MM.1S (cell line): ENCODE measurements at regions not wholly inside any gene's neighbourhood (a gene's known extent, or its start where the extent isn't known, plus 50 kb on each side); places are given as distances from the start of the nearest gene placed in this dataset.

Experiments used
- DNase-seq: peaks from one replicate; pipeline ENCODE4 v3.0.0-alpha.2; 2015
- H2AFZ ChIP-seq: fragments of 300-600 bp; sonication (generic); 2 replicates; pipeline ENCODE4 v1.6.0; 2016; ENCODE audit warnings: antibody characterized with exemption, low read length
- H3F3A ChIP-seq: fragments of 300-600 bp; sonication (generic); 2 replicates; pipeline ENCODE4 v1.6.1; 2016; ENCODE audit warnings: mild to moderate bottlenecking, antibody characterized with exemption, low read length, moderate library complexity, mixed read lengths; ENCODE audit not compliant: insufficient read depth
- H3K27ac ChIP-seq: fragments of 300-600 bp; sonication (generic); 2 replicates; pipeline ENCODE4 v1.5.1; 2016; ENCODE audit warnings: mild to moderate bottlenecking, low read length
- H3K27me3 ChIP-seq: fragments of 300-600 bp; sonication (generic); replicated peaks from 2 replicates; pipeline ENCODE4 v1.6.0; 2016; ENCODE audit warnings: low read length; ENCODE audit not compliant: insufficient read depth
- H3K36me3 ChIP-seq: fragments of 300-600 bp; sonication (generic); replicated peaks from 2 replicates; pipeline ENCODE4 v1.6.1; 2016; ENCODE audit warnings: mild to moderate bottlenecking, low read length, mixed read lengths; ENCODE audit not compliant: insufficient read depth
- H3K4me1 ChIP-seq: fragments of 300-600 bp; sonication (generic); 2 replicates; pipeline ENCODE4 v1.6.1; 2016; ENCODE audit warnings: low read length, mixed read lengths
- H3K4me2 ChIP-seq: fragments of 300-600 bp; sonication (generic); 2 replicates; pipeline ENCODE4 v1.6.0; 2016; ENCODE audit warnings: low read depth, low read length
- H3K4me3 ChIP-seq: fragments of 300-600 bp; sonication (generic); 2 replicates; pipeline ENCODE4 v1.5.1; 2016; ENCODE audit warnings: low read length, mixed read lengths
- H3K79me2 ChIP-seq: fragments of 300-600 bp; sonication (generic); 2 replicates; pipeline ENCODE4 v1.6.1; 2016; ENCODE audit warnings: mixed run types, low read length, mixed read lengths
- H3K9ac ChIP-seq: fragments of 300-600 bp; sonication (generic); 2 replicates; pipeline ENCODE4 v1.6.1; 2016; ENCODE audit warnings: low read length, mixed read lengths
- H3K9me2 ChIP-seq: fragments of 300-600 bp; sonication (generic); replicated peaks from 2 replicates; pipeline ENCODE4 v1.6.1; 2016; ENCODE audit warnings: mild to moderate bottlenecking, low read length, mixed read lengths; ENCODE audit not compliant: insufficient read depth
- H3K9me3 ChIP-seq: fragments of 300-600 bp; sonication (generic); replicated peaks from 2 replicates; pipeline ENCODE4 v1.6.1; 2016; ENCODE audit warnings: mild to moderate bottlenecking, low read length, mixed read lengths; ENCODE audit not compliant: insufficient read depth
- H4K20me1 ChIP-seq: fragments of 300-600 bp; sonication (generic); 2 replicates; pipeline ENCODE4 v1.6.1; 2016; ENCODE audit warnings: mild to moderate bottlenecking, low read length, moderate library complexity, mixed read lengths; ENCODE audit not compliant: insufficient read depth
- EZH2 ChIP-seq: fragments of 300-600 bp; sonication (generic); optimal IDR thresholded peaks from 2 replicates; pipeline ENCODE3; 2017; ENCODE audit warnings: low read depth, mild to moderate bottlenecking, antibody characterized with exemption, low read length, mixed read lengths
- EZH2phosphoT487 ChIP-seq: fragments of 300-600 bp; sonication (generic); IDR thresholded peaks from 2 replicates; pipeline ENCODE4 v1.6.1; 2018; ENCODE audit warnings: antibody characterized with exemption, low read length
- TF ChIP-seq, protein P1 (sequence below): fragments of 300-600 bp; sonication (generic); IDR thresholded peaks from 2 replicates; pipeline ENCODE4 v1.5.1; 2016; ENCODE audit warnings: antibody characterized with exemption, low read length, mixed read lengths

GRCh38 chr9:107976767-107977166, 487.2 kb upstream of the KLF4 start:
- H3K4me3 ChIP-seq, result no peak overlapping the region
- H3K9me3 ChIP-seq, result no peaks in the 10 kb centered on the region
- no peak overlapping the region for H3K9ac ChIP-seq
- no peaks in the 10 kb centered on the region for H3F3A ChIP-seq
- H3K9me2 ChIP-seq, result no peaks in the 10 kb centered on the region
- H3K27me3 ChIP-seq, result no peaks in the 10 kb centered on the region
- TF ChIP-seq, protein P1, sequence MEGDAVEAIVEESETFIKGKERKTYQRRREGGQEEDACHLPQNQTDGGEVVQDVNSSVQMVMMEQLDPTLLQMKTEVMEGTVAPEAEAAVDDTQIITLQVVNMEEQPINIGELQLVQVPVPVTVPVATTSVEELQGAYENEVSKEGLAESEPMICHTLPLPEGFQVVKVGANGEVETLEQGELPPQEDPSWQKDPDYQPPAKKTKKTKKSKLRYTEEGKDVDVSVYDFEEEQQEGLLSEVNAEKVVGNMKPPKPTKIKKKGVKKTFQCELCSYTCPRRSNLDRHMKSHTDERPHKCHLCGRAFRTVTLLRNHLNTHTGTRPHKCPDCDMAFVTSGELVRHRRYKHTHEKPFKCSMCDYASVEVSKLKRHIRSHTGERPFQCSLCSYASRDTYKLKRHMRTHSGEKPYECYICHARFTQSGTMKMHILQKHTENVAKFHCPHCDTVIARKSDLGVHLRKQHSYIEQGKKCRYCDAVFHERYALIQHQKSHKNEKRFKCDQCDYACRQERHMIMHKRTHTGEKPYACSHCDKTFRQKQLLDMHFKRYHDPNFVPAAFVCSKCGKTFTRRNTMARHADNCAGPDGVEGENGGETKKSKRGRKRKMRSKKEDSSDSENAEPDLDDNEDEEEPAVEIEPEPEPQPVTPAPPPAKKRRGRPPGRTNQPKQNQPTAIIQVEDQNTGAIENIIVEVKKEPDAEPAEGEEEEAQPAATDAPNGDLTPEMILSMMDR, result no peak
- TF ChIP-seq EZH2phosphoT487 (no peak), EZH2 (no peak)
- DNase-seq, result no peak
- H3K4me2 ChIP-seq, result no peak overlapping the region
- no peak overlapping the region for H2AFZ ChIP-seq
- no peaks in the 10 kb centered on the region for H3K36me3 ChIP-seq
- H4K20me1 ChIP-seq, result no peaks in the 10 kb centered on the region
- no peak overlapping the region for H3K27ac ChIP-seq
- no peaks in the 10 kb centered on the region for H3K79me2 ChIP-seq
- H3K4me1 ChIP-seq, result no peaks in the 10 kb centered on the region

DNA sequence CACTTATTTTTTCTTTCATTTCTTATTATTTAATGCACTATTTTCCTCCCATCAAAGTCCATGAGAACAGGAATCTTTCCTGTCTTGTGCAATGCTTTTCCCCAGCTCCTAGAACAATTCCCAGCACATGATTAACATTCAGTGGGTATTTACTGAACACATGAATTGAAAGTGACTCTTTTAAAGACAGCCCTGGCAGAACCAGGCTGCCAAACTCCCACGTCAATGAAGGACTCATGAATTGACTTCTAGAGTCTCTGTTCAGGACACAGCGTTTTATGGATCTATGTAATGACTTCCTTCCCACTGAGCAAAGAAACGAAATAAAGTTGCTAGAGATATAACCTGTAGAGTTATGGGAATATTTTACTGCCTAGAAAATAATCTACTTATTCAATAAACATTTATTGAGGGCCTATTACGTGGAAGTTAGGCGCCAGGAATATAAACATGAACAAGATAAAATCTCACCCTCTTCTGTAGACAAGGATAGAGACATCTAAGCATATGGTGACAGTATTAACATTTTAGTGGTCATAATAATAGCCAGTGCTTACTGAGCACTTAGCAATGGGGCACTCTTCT, 485.9 kb upstream of the KLF4 start:
- no peaks in the 10 kb centered on the region for H4K20me1 ChIP-seq
- no peaks in the 10 kb centered on the region for H3K9me2 ChIP-seq
- H3K9me3 ChIP-seq, result no peaks in the 10 kb centered on the region
- H2AFZ ChIP-seq, result no peak overlapping the region
- H3K27me3 ChIP-seq, result no peaks in the 10 kb centered on the region
- no peak overlapping the region for H3K9ac ChIP-seq
- no peak overlapping the region for H3K4me3 ChIP-seq
- no peaks in the 10 kb centered on the region for H3K79me2 ChIP-seq
- no peaks in the 10 kb centered on the region for H3K36me3 ChIP-seq
- H3F3A ChIP-seq, result no peaks in the 10 kb centered on the region
- no peak overlapping the region for H3K4me2 ChIP-seq
- DNase-seq, result no peak
- no peak for TF ChIP-seq EZH2
- TF ChIP-seq EZH2phosphoT487, result no peak
- TF ChIP-seq, protein P1, result no peak
- H3K27ac ChIP-seq, result no peak overlapping the region
- no peaks in the 10 kb centered on the region for H3K4me1 ChIP-seq

DNA sequence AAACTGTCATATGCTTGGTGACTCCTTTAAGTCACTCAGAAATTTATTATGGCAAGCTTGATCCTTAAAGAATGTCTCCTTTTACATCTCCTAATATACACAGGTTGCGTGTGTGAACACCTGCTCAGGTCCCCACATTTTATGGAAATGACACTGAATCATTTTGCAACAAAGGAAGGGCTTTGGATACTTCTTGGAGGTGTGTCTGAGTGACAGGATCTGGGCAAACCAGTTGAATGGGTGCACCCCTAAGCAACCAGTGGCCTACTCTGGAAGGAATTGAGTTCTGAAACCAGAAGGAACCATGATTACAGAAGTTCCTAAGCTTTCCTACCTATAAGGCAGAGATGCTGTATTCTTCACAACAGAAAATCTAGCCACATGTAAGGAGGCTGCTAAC, 483.9 kb upstream of the KLF4 start:
- Histone ChIP-seq H3K9me3 (no peaks in the 10 kb centered on the region), H3K27me3 (no peaks in the 10 kb centered on the region), H3F3A (no peaks in the 10 kb centered on the region), H3K4me2 (no peak overlapping the region), H3K79me2 (no peaks in the 10 kb centered on the region), H3K9ac (no peak overlapping the region), H3K27ac (no peak overlapping the region), H3K36me3 (no peaks in the 10 kb centered on the region), H3K9me2 (no peaks in the 10 kb centered on the region), H2AFZ (no peak overlapping the region), H4K20me1 (no peaks in the 10 kb centered on the region), H3K4me3 (no peak overlapping the region), H3K4me1 (no peaks in the 10 kb centered on the region)
- TF ChIP-seq EZH2, result no peak
- TF ChIP-seq, protein P1, result no peak
- no peak for TF ChIP-seq EZH2phosphoT487
- DNase-seq, result no peak
